Skeletal muscle tissue (tissue), 3 donors: ENCODE measurements at regions not wholly inside any gene's neighbourhood (a gene's known extent, or its start where the extent isn't known, plus 50 kb on each side); places are given as distances from the start of the nearest gene placed in this dataset.
"Not testable (repeated sequence)": the region's sequence is repeated elsewhere in the genome, so short reads cannot be mapped to it uniquely, and the experiment has no call there.

Source experiments
- H3K27ac ChIP-seq: one replicate; pipeline ENCODE4 v1.7.0; 2013; ENCODE audit warnings: mild to moderate bottlenecking, low read depth, low read length, inconsistent platforms
- H3K27me3 ChIP-seq, 3 donors: one replicate each; pipeline ENCODE4 v1.7.0; 2013; ENCODE audit warnings: low read length in 3 of 3; ENCODE audit not compliant: control insufficient read depth in 3 of 3, insufficient read depth in 3 of 3
- H3K36me3 ChIP-seq, 3 donors: one replicate each; pipeline ENCODE4 v1.7.0; 2013; ENCODE audit warnings: low read length in 3 of 3; ENCODE audit not compliant: control insufficient read depth in 3 of 3, insufficient read depth in 3 of 3
- H3K4me1 ChIP-seq, 3 donors: one replicate each; pipeline ENCODE4 v1.7.0; 2013; ENCODE audit warnings: low read length in 3 of 3, mild to moderate bottlenecking in 3 of 3; ENCODE audit not compliant: control insufficient read depth in 3 of 3, insufficient read depth in 3 of 3
- H3K4me3 ChIP-seq, 3 donors: one replicate each; pipeline ENCODE4 v1.7.0; 2013; ENCODE audit warnings: low read length in 3 of 3
- H3K9ac ChIP-seq, 3 donors: one replicate each; pipeline ENCODE4 v1.7.0; 2013; ENCODE audit warnings: low read length in 3 of 3, mild to moderate bottlenecking in 3 of 3, moderate library complexity in 2 of 3, low read depth in 1 of 3
- H3K9me3 ChIP-seq, 3 donors: one replicate each; pipeline ENCODE4 v1.7.0; 2013; ENCODE audit warnings: low read length in 3 of 3; ENCODE audit not compliant: control insufficient read depth in 3 of 3
- donor health status: Osteomylitis.

DNA sequence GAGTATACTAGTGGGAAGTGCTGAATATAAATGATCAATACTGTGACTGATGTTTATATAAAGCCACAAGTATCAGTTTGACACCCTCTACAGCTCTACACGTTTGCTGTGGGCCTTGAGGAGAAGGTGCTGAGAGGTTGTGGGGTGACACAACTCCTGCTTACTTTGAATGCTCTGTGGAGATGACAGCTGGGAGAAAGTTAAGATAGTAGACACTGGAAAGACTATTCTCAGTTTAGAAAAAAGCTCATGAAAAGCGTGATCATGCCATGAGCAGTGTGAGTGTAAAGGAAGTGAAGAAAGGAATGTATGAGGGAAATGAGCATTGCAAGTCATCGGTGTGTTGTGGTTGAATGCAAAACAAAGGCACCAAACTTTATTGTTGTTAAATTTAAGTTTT is 215.8 kb downstream of the UTRN start:
- Histone ChIP-seq H3K9ac (no peak overlapping the region), H3K9me3 (no peaks in the 10 kb centered on the region), H3K4me3 (no peak overlapping the region), H3K4me1 (no peaks in the 10 kb centered on the region), H3K27me3 (no peaks in the 10 kb centered on the region), H3K27ac (no peak overlapping the region), H3K36me3 (peaks cover 0 to 20% (median 11%) of the 10 kb centered on the region in 3 donors)

- not testable (repeated sequence) for H3K9me3 ChIP-seq, H3K9ac ChIP-seq, H3K27me3 ChIP-seq, H3K27ac ChIP-seq, H3K4me3 ChIP-seq, H3K4me1 ChIP-seq
- peaks cover 3 to 13% (median 5%) of the 10 kb centered on the region in 3 donors for H3K36me3 ChIP-seq
Measured at GRCh38 chr6:144505214-144505613, 220.1 kb downstream of the UTRN start.

GRCh38 chr6:144506051-144506450 is 220.9 kb downstream of the UTRN start:
- H3K36me3 ChIP-seq, H3K27me3 ChIP-seq, H3K4me1 ChIP-seq, H3K27ac ChIP-seq, H3K9me3 ChIP-seq, H3K9ac ChIP-seq, H3K4me3 ChIP-seq: not testable (repeated sequence)

- H3K9ac ChIP-seq, H3K9me3 ChIP-seq, H3K4me1 ChIP-seq, H3K4me3 ChIP-seq, H3K36me3 ChIP-seq, H3K27ac ChIP-seq, H3K27me3 ChIP-seq: not testable (repeated sequence)
Measured at GRCh38 chr6:144507772-144508312, 222.7 kb downstream of the UTRN start.

DNA sequence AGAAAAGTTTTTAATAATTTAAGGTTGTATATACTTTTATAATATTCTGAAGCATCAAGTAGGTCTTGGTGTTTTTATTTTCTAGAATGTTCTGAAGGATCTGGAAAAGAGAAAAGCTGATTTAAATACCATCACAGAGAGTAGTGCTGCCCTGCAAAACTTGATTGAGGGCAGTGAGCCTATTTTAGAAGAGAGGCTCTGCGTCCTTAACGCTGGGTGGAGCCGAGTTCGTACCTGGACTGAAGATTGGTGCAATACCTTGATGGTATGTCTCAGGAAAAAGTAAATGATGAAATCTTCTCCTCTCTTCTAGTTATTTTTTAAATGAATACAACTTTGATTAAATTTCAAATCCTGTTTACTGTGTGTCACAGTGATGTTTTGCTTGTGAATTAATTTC is 225.7 kb downstream of the UTRN start:
- peaks cover 8 to 19% (median 11%) of the 10 kb centered on the region in 3 donors for H3K36me3 ChIP-seq
- no peaks in the 10 kb centered on the region for H3K9me3 ChIP-seq
- no peaks in the 10 kb centered on the region for H3K4me1 ChIP-seq
- no peak overlapping the region for H3K9ac ChIP-seq
- no peak overlapping the region for H3K27ac ChIP-seq
- no peak overlapping the region for H3K4me3 ChIP-seq
- H3K27me3 ChIP-seq, result no peaks in the 10 kb centered on the region

DNA sequence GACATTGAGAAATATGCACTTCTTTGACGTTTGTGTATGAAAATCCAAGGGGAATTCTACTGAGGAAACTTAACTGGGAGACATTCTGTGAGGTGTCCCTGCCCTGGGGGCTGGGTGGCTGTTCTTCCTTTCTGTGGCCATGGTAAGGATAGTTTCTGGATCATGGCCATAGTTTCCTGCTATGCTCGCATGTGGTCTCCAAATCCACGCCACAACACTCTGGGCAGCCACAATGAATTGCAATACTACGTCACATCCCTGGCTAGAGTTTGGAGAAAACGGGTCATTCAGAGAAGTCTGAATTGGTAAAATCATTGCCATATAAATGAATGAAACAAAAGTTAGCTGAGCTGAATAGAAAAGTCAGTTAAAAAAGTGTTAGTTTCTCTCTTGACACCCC is 230.6 kb downstream of the UTRN start:
- Histone ChIP-seq H3K9me3 (no peaks in the 10 kb centered on the region), H3K4me1 (no peaks in the 10 kb centered on the region), H3K9ac (no peak overlapping the region), H3K27me3 (no peaks in the 10 kb centered on the region), H3K4me3 (no peak overlapping the region), H3K36me3 (peaks cover 3 to 28% (median 22%) of the 10 kb centered on the region in 3 donors), H3K27ac (no peak overlapping the region)

GRCh38 chr6:144519426-144519825 is 234.3 kb downstream of the UTRN start:
- Histone ChIP-seq H3K36me3 (peaks cover 3 to 30% (median 22%) of the 10 kb centered on the region in 3 donors), H3K9ac (no peak overlapping the region), H3K27ac (no peak overlapping the region), H3K4me3 (no peak overlapping the region), H3K27me3 (no peaks in the 10 kb centered on the region), H3K9me3 (no peaks in the 10 kb centered on the region), H3K4me1 (no peaks in the 10 kb centered on the region)

GRCh38 chr6:144528743-144529425 is 243.7 kb downstream of the UTRN start:
- no peak overlapping the region for H3K4me3 ChIP-seq
- no peaks in the 10 kb centered on the region for H3K27me3 ChIP-seq
- H3K9ac ChIP-seq, result no peak overlapping the region
- H3K4me1 ChIP-seq, result peaks cover 0 to 5% (median 4%) of the 10 kb centered on the region in 3 donors
- H3K36me3 ChIP-seq, result peaks cover 4 to 18% (median 14%) of the 10 kb centered on the region in 3 donors
- H3K27ac ChIP-seq, result no peak overlapping the region
- no peaks in the 10 kb centered on the region for H3K9me3 ChIP-seq

GRCh38 chr6:144530118-144530517 is 245.0 kb downstream of the UTRN start:
- peaks cover 8 to 16% (median 9%) of the 10 kb centered on the region in 3 donors for H3K4me1 ChIP-seq
- H3K4me3 ChIP-seq, result no peak overlapping the region
- H3K27ac ChIP-seq, result no peak overlapping the region
- peaks cover 4 to 20% (median 14%) of the 10 kb centered on the region in 3 donors for H3K36me3 ChIP-seq
- no peak overlapping the region for H3K9ac ChIP-seq
- H3K9me3 ChIP-seq, result no peaks in the 10 kb centered on the region
- H3K27me3 ChIP-seq, result no peaks in the 10 kb centered on the region

DNA sequence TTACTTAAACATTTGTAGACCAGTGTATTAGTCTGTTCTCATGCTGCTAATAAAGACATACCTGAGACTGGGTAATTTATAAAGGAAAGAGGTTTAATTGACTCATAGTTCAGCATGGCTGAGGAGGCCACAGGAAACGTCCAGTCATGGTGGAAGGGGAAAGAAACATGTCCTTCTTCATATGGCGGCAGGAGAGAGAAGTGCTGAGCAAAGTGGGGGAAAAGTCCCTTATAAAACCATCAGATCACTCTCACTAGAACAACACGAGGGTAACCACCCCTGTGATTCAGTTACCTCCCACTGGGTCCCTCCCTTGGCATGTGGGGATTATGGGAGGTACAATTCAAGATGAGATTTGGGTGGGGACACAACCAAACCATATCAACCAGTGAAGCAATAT is 247.1 kb downstream of the UTRN start:
- peaks cover 4 to 20% (median 14%) of the 10 kb centered on the region in 3 donors for H3K36me3 ChIP-seq
- not testable (repeated sequence) for H3K27ac ChIP-seq, H3K27me3 ChIP-seq, H3K9me3 ChIP-seq, H3K9ac ChIP-seq, H3K4me3 ChIP-seq
- H3K4me1 ChIP-seq, result peaks cover 8 to 18% (median 11%) of the 10 kb centered on the region in 3 donors
